GM19035 (cell line): ENCODE measurements at regions not wholly inside any gene's neighbourhood (a gene's known extent, or its start where the extent isn't known, plus 50 kb on each side); places are given as distances from the start of the nearest gene placed in this dataset.
"Not testable (repeated sequence)": the region's sequence is repeated elsewhere in the genome, so short reads cannot be mapped to it uniquely, and the experiment has no call there.

ENCODE experiments used
- ATAC-seq: cut with Tn5 transposase; IDR thresholded peaks from one replicate; pipeline ENCODE4 v1.9.1; 2021; ENCODE audit not compliant: unreplicated experiment

- ATAC-seq = no peak
Observed at GRCh38 chr4:34271479-34272355, 1972.6 kb downstream of the ARAP2 start.

- ATAC-seq = no peak
Observed at GRCh38 chr4:34279011-34279410, 1965.3 kb downstream of the ARAP2 start.

- no peak for ATAC-seq
Observed at GRCh38 chr4:34280131-34280530, 1964.2 kb downstream of the ARAP2 start.

GRCh38 chr4:34281826-34282225 lies 1962.5 kb downstream of the ARAP2 start:
- no peak for ATAC-seq

GRCh38 chr4:34289489-34289888 lies 1954.8 kb downstream of the ARAP2 start:
- no peak for ATAC-seq

- no peak for ATAC-seq
Observed at GRCh38 chr4:34289962-34290361, 1954.4 kb downstream of the ARAP2 start.

GRCh38 chr4:34293459-34293858 lies 1950.9 kb downstream of the ARAP2 start:
- no peak for ATAC-seq

GRCh38 chr4:34309383-34309906 lies 1934.9 kb downstream of the ARAP2 start:
- ATAC-seq = no peak

- ATAC-seq = no peak
Observed at GRCh38 chr4:34318773-34319172, 1925.5 kb downstream of the ARAP2 start.

GRCh38 chr4:34323549-34324320 lies 1920.6 kb downstream of the ARAP2 start:
- no peak for ATAC-seq

GRCh38 chr4:34328939-34329338 lies 1915.4 kb downstream of the ARAP2 start:
- ATAC-seq = no peak

GRCh38 chr4:34335156-34335555 lies 1909.2 kb downstream of the ARAP2 start:
- ATAC-seq = not testable (repeated sequence)

- ATAC-seq = not testable (repeated sequence)
Observed at GRCh38 chr4:34335556-34335955, 1908.8 kb downstream of the ARAP2 start.

GRCh38 chr4:34362654-34363053 lies 1881.7 kb downstream of the ARAP2 start:
- no peak for ATAC-seq

GRCh38 chr4:34363842-34364241 lies 1880.5 kb downstream of the ARAP2 start:
- ATAC-seq = no peak

- ATAC-seq = no peak
Observed at GRCh38 chr4:34365946-34366345, 1878.4 kb downstream of the ARAP2 start.

- no peak for ATAC-seq
Observed at GRCh38 chr4:34371676-34372075, 1872.6 kb downstream of the ARAP2 start.

- ATAC-seq = no peak
Observed at GRCh38 chr4:34372815-34373214, 1871.5 kb downstream of the ARAP2 start.

GRCh38 chr4:34373456-34373855 lies 1870.9 kb downstream of the ARAP2 start:
- no peak for ATAC-seq

GRCh38 chr4:34412233-34412632 lies 1832.1 kb downstream of the ARAP2 start:
- no peak for ATAC-seq

- ATAC-seq = no peak
Observed at GRCh38 chr4:34412911-34413310, 1831.4 kb downstream of the ARAP2 start.

- no peak for ATAC-seq
Observed at GRCh38 chr4:34417160-34417559, 1827.2 kb downstream of the ARAP2 start.
